OCI-LY7 (cell line): ENCODE measurements at regions not wholly inside any gene's neighbourhood (a gene's known extent, or its start where the extent isn't known, plus 50 kb on each side); places are given as distances from the start of the nearest gene placed in this dataset.

Source experiments
- BruUV-seq: library from RNA; stranded (reverse); fragments of 400-500 nt; replicated peaks from 2 replicates; lab custom pipeline; 2021; lab: Mats Ljungman, UMichigan
- CTCF ChIA-PET: fragments of 300-600 bp; sonication (Branson Sonifier 250); formaldehyde crosslinking; loops from one replicate; lab custom pipeline; 2022; ENCODE audit warnings: antibody characterized with exemption; ENCODE audit not compliant: unreplicated experiment; lab: Charles Lee
- POLR2A ChIA-PET: fragments of 300-600 bp; sonication (Branson Sonifier 250); formaldehyde crosslinking; loops from one replicate; lab custom pipeline; 2022; ENCODE audit warnings: antibody characterized with exemption; lab: Charles Lee
- DNase-seq: peaks from one replicate; pipeline ENCODE4 v3.0.0-alpha.2; 2015; ENCODE audit warnings: low spot score
- H2AFZ ChIP-seq: fragments of 200-600 bp; sonication (generic), shearing (Covaris generic); 2 replicates; pipeline ENCODE4 v1.6.1; 2014; ENCODE audit warnings: mild to moderate bottlenecking, antibody characterized with exemption, low read length, moderate library complexity
- H3K27ac ChIP-seq: fragments of 200-600 bp; sonication (generic); 2 replicates; pipeline ENCODE4 v1.5.1; 2014; ENCODE audit warnings: mixed run types, low read depth, mild to moderate bottlenecking, moderate library complexity, low read length, inconsistent platforms; ENCODE audit not compliant: poor library complexity, severe bottlenecking
- H3K36me3 ChIP-seq: fragments of 200-600 bp; sonication (generic); 2 replicates; pipeline ENCODE4 v1.6.1; 2014; ENCODE audit warnings: mild to moderate bottlenecking, antibody characterized with exemption, low read length, moderate library complexity, mixed read lengths; ENCODE audit not compliant: insufficient read depth
- H3K4me1 ChIP-seq: fragments of 200-600 bp; sonication (generic); 2 replicates; pipeline ENCODE4 v1.5.1; 2014; ENCODE audit warnings: mild to moderate bottlenecking, low read length; ENCODE audit not compliant: insufficient read depth, poor library complexity, severe bottlenecking
- H3K4me2 ChIP-seq: fragments of 200-600 bp; sonication (generic); 2 replicates; pipeline ENCODE4 v1.6.1; 2014; ENCODE audit warnings: mild to moderate bottlenecking, low read length
- H3K4me3 ChIP-seq: fragments of 200-600 bp; sonication (generic); 2 replicates; pipeline ENCODE4 v1.5.1; 2014; ENCODE audit warnings: mild to moderate bottlenecking, low read depth, low read length; ENCODE audit not compliant: poor library complexity, severe bottlenecking
- H3K79me2 ChIP-seq: fragments of 200-600 bp; sonication (generic); 2 replicates; pipeline ENCODE4 v1.6.1; 2016; ENCODE audit warnings: low read depth, mild to moderate bottlenecking, low read length, moderate library complexity, mixed read lengths; ENCODE audit not compliant: insufficient read depth
- H3K9me2 ChIP-seq: fragments of 200-600 bp; sonication (generic); 2 replicates; pipeline ENCODE4 v1.6.1; 2016; ENCODE audit warnings: mild to moderate bottlenecking, low read length, mixed read lengths; ENCODE audit not compliant: insufficient read depth
- H3K9me3 ChIP-seq: fragments of 200-600 bp; sonication (generic); 2 replicates; pipeline ENCODE4 v1.6.1; 2014; ENCODE audit warnings: mild to moderate bottlenecking, mixed run types, low read length, mixed read lengths
- H4K20me1 ChIP-seq: fragments of 200-600 bp; sonication (generic); 2 replicates; pipeline ENCODE4 v1.6.1; 2014; ENCODE audit warnings: mild to moderate bottlenecking, antibody characterized with exemption, low read length, moderate library complexity, mixed read lengths; ENCODE audit not compliant: insufficient read depth
- EZH2phosphoT487 ChIP-seq: fragments of 200-600 bp; sonication (generic); IDR thresholded peaks from 2 replicates; pipeline ENCODE4 v1.6.1; 2018; ENCODE audit warnings: low read depth, borderline replicate concordance, mild to moderate bottlenecking, mixed run types, antibody characterized with exemption, low read length, moderate library complexity, mixed read lengths
- intact Hi-C: fragments of 100-400 bp; cut with micrococcal nuclease; formaldehyde crosslinking; loops from one replicate; pipeline ENCODE4 v1.10.0; 2022; ENCODE audit not compliant: unreplicated experiment
- TF ChIP-seq, protein P1 (sequence below): fragments of 200-600 bp; sonication (generic); conservative IDR thresholded peaks from 2 replicates; pipeline ENCODE4 v1.5.1; 2014; ENCODE audit warnings: mild to moderate bottlenecking, antibody characterized with exemption, low read length, moderate library complexity, mixed read lengths

DNA sequence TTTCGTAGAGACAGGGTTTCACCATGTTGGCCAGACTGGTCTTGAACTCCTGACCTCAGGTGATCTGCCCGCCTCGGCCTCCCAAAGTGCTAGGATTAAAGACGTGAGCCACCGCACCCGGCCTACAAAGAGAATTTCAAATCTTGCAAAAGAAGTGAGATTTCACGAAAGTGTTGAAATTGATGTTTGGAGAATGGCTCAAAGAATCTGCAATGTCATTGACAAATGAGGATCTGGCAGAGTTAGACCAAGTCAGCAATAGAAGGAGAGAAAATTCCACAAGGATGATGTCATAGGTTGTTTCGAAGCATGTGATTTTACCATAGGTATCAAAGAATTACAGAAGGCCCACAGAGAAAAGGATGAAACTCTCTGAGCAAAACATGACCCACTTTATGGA is 71.7 kb downstream of the LYZL2 start:
- no peaks in the 10 kb centered on the region for H3K9me2 ChIP-seq
- no peaks in the 10 kb centered on the region for H3K9me3 ChIP-seq
- H4K20me1 ChIP-seq, result no peaks in the 10 kb centered on the region
- POLR2A ChIA-PET, result interaction anchor here (0.7 kb wide), 1 partner anchor 580 kb away, joined by 3 read pairs; no protein-coding TSS in a partner anchor
- no peak for TF ChIP-seq EZH2phosphoT487
- TF ChIP-seq, protein P1, sequence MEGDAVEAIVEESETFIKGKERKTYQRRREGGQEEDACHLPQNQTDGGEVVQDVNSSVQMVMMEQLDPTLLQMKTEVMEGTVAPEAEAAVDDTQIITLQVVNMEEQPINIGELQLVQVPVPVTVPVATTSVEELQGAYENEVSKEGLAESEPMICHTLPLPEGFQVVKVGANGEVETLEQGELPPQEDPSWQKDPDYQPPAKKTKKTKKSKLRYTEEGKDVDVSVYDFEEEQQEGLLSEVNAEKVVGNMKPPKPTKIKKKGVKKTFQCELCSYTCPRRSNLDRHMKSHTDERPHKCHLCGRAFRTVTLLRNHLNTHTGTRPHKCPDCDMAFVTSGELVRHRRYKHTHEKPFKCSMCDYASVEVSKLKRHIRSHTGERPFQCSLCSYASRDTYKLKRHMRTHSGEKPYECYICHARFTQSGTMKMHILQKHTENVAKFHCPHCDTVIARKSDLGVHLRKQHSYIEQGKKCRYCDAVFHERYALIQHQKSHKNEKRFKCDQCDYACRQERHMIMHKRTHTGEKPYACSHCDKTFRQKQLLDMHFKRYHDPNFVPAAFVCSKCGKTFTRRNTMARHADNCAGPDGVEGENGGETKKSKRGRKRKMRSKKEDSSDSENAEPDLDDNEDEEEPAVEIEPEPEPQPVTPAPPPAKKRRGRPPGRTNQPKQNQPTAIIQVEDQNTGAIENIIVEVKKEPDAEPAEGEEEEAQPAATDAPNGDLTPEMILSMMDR, result no peak
- no peak for DNase-seq
- H3K27ac ChIP-seq, result no peak overlapping the region
- no peak overlapping the region for H3K4me3 ChIP-seq
- no peaks in the 10 kb centered on the region for H3K36me3 ChIP-seq
- CTCF ChIA-PET, result no interaction called here
- H3K79me2 ChIP-seq, result no peaks in the 10 kb centered on the region
- no peak overlapping the region for H2AFZ ChIP-seq
- H3K4me1 ChIP-seq, result no peaks in the 10 kb centered on the region
- H3K4me2 ChIP-seq, result no peak overlapping the region
- intact Hi-C loops, result no loop called here
- BruUV-seq, result no TSS peak

DNA sequence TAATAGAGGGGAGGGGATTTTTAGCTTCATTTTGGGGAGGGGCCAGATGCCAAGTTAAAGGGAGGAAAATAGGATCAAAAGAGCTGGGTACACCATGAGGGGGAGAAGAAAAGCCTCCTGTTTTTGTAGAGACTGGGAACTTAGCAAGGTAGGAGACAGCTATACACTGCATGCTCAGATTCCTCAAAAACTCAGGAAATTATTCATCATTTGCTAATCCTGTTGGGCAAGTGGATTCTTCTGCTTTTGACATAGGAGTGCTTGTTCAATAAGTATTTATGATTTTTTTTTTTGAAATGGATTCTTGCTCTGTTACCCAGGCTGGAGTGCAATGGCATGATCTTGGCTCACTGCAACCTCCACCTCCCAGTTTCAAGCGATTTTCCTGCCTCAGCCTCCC is 73.4 kb downstream of the LYZL2 start:
- Histone ChIP-seq H3K36me3 (no peaks in the 10 kb centered on the region), H3K4me2 (no peak overlapping the region)
- intact Hi-C loops, result no loop called here

DNA sequence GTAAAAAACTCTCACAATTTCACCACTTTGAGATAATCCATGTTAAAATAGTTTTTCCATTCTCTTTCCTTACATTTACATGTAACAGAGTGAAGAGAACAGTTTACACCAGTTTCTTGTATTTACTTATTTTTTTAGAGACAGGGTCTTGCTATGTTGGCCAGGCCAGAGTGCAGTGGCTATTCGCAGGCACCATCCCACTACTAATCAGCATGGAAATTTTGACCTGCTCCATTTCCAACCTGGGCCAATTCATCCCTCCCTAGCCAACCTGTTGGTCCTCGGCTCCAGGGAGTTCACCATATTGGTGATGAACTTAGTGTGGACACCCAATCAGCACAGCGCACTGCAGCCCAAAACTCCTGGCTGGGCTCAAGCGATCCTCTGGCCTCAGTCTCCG is 74.1 kb downstream of the LYZL2 start:
- CTCF ChIA-PET, result no interaction called here
- H3K4me2 ChIP-seq, result no peak overlapping the region

More for the DNA sequence above, 73.4 kb downstream of the LYZL2 start:
- BruUV-seq, result no TSS peak
- Histone ChIP-seq H2AFZ (no peak overlapping the region), H3K79me2 (no peaks in the 10 kb centered on the region), H3K9me2 (no peaks in the 10 kb centered on the region), H3K27ac (no peak overlapping the region), H3K4me1 (no peaks in the 10 kb centered on the region), H3K4me3 (no peak overlapping the region), H4K20me1 (no peaks in the 10 kb centered on the region), H3K9me3 (no peaks in the 10 kb centered on the region)
- CTCF ChIA-PET, result no interaction called here
- POLR2A ChIA-PET, result interaction anchor here (0.9 to 1.2 kb wide), 2 partner anchors 8 to 35 kb away, joined by 3 read pairs; no protein-coding TSS in a partner anchor
- TF ChIP-seq, protein P1, result no peak
- no peak for TF ChIP-seq EZH2phosphoT487
- DNase-seq, result no peak

More for the DNA sequence above, 74.1 kb downstream of the LYZL2 start:
- intact Hi-C loops, result no loop called here
- no TSS peak for BruUV-seq
- Histone ChIP-seq H3K9me2 (no peaks in the 10 kb centered on the region), H3K4me3 (no peak overlapping the region), H3K79me2 (no peaks in the 10 kb centered on the region), H2AFZ (no peak overlapping the region), H3K4me1 (no peaks in the 10 kb centered on the region), H3K9me3 (no peaks in the 10 kb centered on the region), H3K36me3 (no peaks in the 10 kb centered on the region), H4K20me1 (no peaks in the 10 kb centered on the region), H3K27ac (no peak overlapping the region)
- DNase-seq, result no peak
- POLR2A ChIA-PET, result interaction anchor here (0.6 to 1.2 kb wide), 3 partner anchors 9 to 719 kb away, joined by 3 read pairs; no protein-coding TSS in a partner anchor
- TF ChIP-seq, protein P1, result no peak
- no peak for TF ChIP-seq EZH2phosphoT487
